ENCODE measurements at regions not wholly inside any gene's neighbourhood (a gene's known extent, or its start where the extent isn't known, plus 50 kb on each side); places are given as distances from the start of the nearest gene placed in this dataset.

- TF ChIP-seq CTCF (IDR thresholded peaks at IDR 0.05) (no peak), USF2 (CRISPR knock-in tag; IDR thresholded peaks at IDR 0.05) (no peak), CBFB (CRISPR knock-in tag; IDR thresholded peaks at IDR 0.05; ENCODE audit: low read depth) (no peak), SP1 (CRISPR knock-in tag; conservative IDR thresholded peaks at IDR 0.05) (no peak)
These were observed 322.9 kb downstream of the PTEN start for GRCh38 chr10:88186335-88186734.
